Gastroesophageal sphincter (tissue), 3 donors: ENCODE measurements at regions not wholly inside any gene's neighbourhood (a gene's known extent, or its start where the extent isn't known, plus 50 kb on each side); places are given as distances from the start of the nearest gene placed in this dataset.

Source experiments
- EP300 ChIP-seq: sonication (generic); formaldehyde crosslinking; IDR thresholded peaks from one replicate; pipeline ENCODE4 v1.6.1; 2017; ENCODE audit warnings: antibody characterized with exemption, mild to moderate bottlenecking
- POLR2A ChIP-seq, 2 donors: fragments of 450-650 bp; IDR thresholded peaks; one replicate each; pipeline ENCODE4 v1.6.1; 2017; ENCODE audit warnings: antibody characterized with exemption in 2 of 2, mild to moderate bottlenecking in 2 of 2, moderate library complexity in 1 of 2
- POLR2AphosphoS5 ChIP-seq: sonication (generic); formaldehyde crosslinking; IDR thresholded peaks from one replicate; pipeline ENCODE4 v1.6.1; 2017; ENCODE audit warnings: antibody characterized with exemption
- TF ChIP-seq, protein P1 (sequence below), 4 experiments: fragments of 200-600 bp in 2 of 4; fragments of 450-650 bp in 2 of 4; sonication (generic) in 1 of 4; IDR thresholded peaks; one replicate each; pipeline ENCODE4 v1.5.1; 2017 to 2019; ENCODE audit warnings: antibody characterized with exemption in 4 of 4, mild to moderate bottlenecking in 2 of 4, moderate library complexity in 2 of 4

GRCh38 chr2:131753640-131754561, 226.2 kb downstream of the CCDC74A start:
- TF ChIP-seq POLR2AphosphoS5: no peak
- TF ChIP-seq, protein P1, sequence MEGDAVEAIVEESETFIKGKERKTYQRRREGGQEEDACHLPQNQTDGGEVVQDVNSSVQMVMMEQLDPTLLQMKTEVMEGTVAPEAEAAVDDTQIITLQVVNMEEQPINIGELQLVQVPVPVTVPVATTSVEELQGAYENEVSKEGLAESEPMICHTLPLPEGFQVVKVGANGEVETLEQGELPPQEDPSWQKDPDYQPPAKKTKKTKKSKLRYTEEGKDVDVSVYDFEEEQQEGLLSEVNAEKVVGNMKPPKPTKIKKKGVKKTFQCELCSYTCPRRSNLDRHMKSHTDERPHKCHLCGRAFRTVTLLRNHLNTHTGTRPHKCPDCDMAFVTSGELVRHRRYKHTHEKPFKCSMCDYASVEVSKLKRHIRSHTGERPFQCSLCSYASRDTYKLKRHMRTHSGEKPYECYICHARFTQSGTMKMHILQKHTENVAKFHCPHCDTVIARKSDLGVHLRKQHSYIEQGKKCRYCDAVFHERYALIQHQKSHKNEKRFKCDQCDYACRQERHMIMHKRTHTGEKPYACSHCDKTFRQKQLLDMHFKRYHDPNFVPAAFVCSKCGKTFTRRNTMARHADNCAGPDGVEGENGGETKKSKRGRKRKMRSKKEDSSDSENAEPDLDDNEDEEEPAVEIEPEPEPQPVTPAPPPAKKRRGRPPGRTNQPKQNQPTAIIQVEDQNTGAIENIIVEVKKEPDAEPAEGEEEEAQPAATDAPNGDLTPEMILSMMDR (IDR thresholded peaks at IDR 0.05): no peak
- TF ChIP-seq POLR2A (IDR thresholded peaks at IDR 0.05): no peak
- TF ChIP-seq EP300: no peak
